ENCODE measurements at regions not wholly inside any gene's neighbourhood (a gene's known extent, or its start where the extent isn't known, plus 50 kb on each side); places are given as distances from the start of the nearest gene placed in this dataset.

DNA sequence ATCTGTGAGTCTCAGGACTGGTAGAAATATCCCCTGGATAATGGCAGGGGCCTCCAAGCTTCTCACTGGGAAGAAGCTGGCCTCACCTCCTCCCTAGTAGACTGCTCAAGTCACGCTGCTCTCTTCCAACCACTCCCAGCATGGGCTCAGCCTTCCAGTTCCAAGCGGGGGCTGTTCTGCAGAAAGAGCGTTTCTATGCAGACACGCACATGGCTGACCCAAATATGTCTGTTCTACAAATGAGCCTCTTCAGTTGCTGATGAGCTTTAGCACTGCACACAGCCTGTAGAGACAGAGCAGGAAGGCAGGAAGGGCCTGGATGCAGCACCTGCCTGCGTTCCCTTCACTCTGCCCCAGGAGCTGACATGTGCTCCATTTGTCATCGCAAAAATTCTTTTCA lies 523.9 kb upstream of the MGMT start:
- Histone ChIP-seq H3K4ac (ENCODE audit: low read depth in 1 of 2, low read length in 2 of 2) (no peak overlapping the region), H2BK120ac (ENCODE audit: low read depth, low read length) (no peak overlapping the region), H3K9ac (ENCODE audit: low read length) (no peak overlapping the region), H2BK12ac (ENCODE audit: low read length in 2 of 2) (no peak overlapping the region), H2BK5ac (ENCODE audit: low read depth, low read length, poor library complexity, severe bottlenecking) (no peak overlapping the region), H3K4me2 (ENCODE audit: low read length, poor library complexity, severe bottlenecking) (no peak overlapping the region), H3K27ac (ENCODE audit: low read length, poor library complexity, severe bottlenecking) (no peak overlapping the region), H2BK15ac (ENCODE audit: low read depth, poor library complexity, severe bottlenecking) (no peak overlapping the region), H3K14ac (ENCODE audit: low read length in 2 of 2) (no peak overlapping the region), H4K91ac (ENCODE audit: low read length) (no peak overlapping the region), H3K23ac (ENCODE audit: low read length in 2 of 2) (no peak overlapping the region), H3K36me3 (ENCODE audit: control insufficient read depth in 1 of 2, insufficient read depth in 2 of 2, low read depth in 1 of 2, low read length in 2 of 2) (no peaks in the 10 kb centered on the region), H3K4me3 (ENCODE audit: insufficient read depth in 1 of 2, low read depth in 1 of 2, low read length in 2 of 2) (no peak overlapping the region), H3K9me3 (ENCODE audit: control insufficient read depth, low read length) (no peaks in the 10 kb centered on the region), H2AK5ac (ENCODE audit: low read length, severe bottlenecking) (no peak overlapping the region), H3K27me3 (ENCODE audit: control insufficient read depth in 1 of 2, insufficient read depth in 1 of 2, low read length in 2 of 2) (no peaks in the 10 kb centered on the region), H4K8ac (ENCODE audit: low read length) (no peak overlapping the region), H3K18ac (ENCODE audit: low read depth in 1 of 2, low read length in 2 of 2) (no peak overlapping the region), H3K4me1 (ENCODE audit: control insufficient read depth, insufficient read depth, low read depth, low read length) (no peaks in the 10 kb centered on the region), H3K79me1 (replicated peaks; ENCODE audit: low read length, poor library complexity, severe bottlenecking) (no peaks in the 10 kb centered on the region), H2AFZ (ENCODE audit: low read depth, low read length) (no peak overlapping the region)
- no peak for DNase-seq
- 89% methylated on average over 6 of the region's 6 CpGs for WGBS

DNA sequence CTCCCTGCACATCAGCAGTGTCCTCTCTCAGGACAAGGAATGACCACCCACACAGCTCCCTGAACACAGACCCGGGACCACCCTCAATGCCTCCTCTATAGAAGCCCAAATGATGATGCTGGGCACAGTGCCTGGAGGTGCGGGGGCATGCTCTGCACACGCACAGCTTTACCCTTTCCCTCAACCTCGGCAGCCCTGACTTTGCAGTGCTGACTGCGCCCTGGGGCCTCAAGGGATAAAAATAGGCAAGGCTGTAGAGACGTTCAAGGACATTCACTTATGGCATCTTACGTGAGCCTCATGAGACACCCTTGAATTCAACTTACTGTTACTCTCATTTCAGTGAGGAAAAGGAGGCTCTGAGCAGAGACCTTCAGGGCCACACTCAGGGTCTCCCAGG lies 521.6 kb upstream of the MGMT start:
- Histone ChIP-seq H3K4me1 (ENCODE audit: control insufficient read depth, insufficient read depth, low read depth, low read length) (no peaks in the 10 kb centered on the region), H4K8ac (ENCODE audit: low read length) (no peak overlapping the region), H3K27me3 (ENCODE audit: control insufficient read depth in 1 of 2, insufficient read depth in 1 of 2, low read length in 2 of 2) (no peaks in the 10 kb centered on the region), H3K4me3 (ENCODE audit: insufficient read depth in 1 of 2, low read depth in 1 of 2, low read length in 2 of 2) (no peak overlapping the region), H3K9ac (ENCODE audit: low read length) (no peak overlapping the region), H2BK15ac (ENCODE audit: low read depth, poor library complexity, severe bottlenecking) (no peak overlapping the region), H2AK5ac (ENCODE audit: low read length, severe bottlenecking) (no peak overlapping the region), H3K23ac (ENCODE audit: low read length in 2 of 2) (no peak overlapping the region), H4K91ac (ENCODE audit: low read length) (no peak overlapping the region), H2AFZ (ENCODE audit: low read depth, low read length) (no peak overlapping the region), H3K4me2 (ENCODE audit: low read length, poor library complexity, severe bottlenecking) (no peak overlapping the region), H3K18ac (ENCODE audit: low read depth in 1 of 2, low read length in 2 of 2) (no peak overlapping the region), H3K14ac (ENCODE audit: low read length in 2 of 2) (no peak overlapping the region), H2BK120ac (ENCODE audit: low read depth, low read length) (no peak overlapping the region), H3K36me3 (ENCODE audit: control insufficient read depth in 1 of 2, insufficient read depth in 2 of 2, low read depth in 1 of 2, low read length in 2 of 2) (no peaks in the 10 kb centered on the region), H3K4ac (ENCODE audit: low read depth in 1 of 2, low read length in 2 of 2) (no peak overlapping the region), H3K9me3 (ENCODE audit: control insufficient read depth, low read length) (no peaks in the 10 kb centered on the region), H3K27ac (ENCODE audit: low read length, poor library complexity, severe bottlenecking) (no peak overlapping the region), H2BK5ac (ENCODE audit: low read depth, low read length, poor library complexity, severe bottlenecking) (no peak overlapping the region), H2BK12ac (ENCODE audit: low read length in 2 of 2) (no peak overlapping the region), H3K79me1 (replicated peaks; ENCODE audit: low read length, poor library complexity, severe bottlenecking) (no peaks in the 10 kb centered on the region)
- 85% methylated on average over 7 of the region's 7 CpGs for WGBS
- no peak for DNase-seq

DNA sequence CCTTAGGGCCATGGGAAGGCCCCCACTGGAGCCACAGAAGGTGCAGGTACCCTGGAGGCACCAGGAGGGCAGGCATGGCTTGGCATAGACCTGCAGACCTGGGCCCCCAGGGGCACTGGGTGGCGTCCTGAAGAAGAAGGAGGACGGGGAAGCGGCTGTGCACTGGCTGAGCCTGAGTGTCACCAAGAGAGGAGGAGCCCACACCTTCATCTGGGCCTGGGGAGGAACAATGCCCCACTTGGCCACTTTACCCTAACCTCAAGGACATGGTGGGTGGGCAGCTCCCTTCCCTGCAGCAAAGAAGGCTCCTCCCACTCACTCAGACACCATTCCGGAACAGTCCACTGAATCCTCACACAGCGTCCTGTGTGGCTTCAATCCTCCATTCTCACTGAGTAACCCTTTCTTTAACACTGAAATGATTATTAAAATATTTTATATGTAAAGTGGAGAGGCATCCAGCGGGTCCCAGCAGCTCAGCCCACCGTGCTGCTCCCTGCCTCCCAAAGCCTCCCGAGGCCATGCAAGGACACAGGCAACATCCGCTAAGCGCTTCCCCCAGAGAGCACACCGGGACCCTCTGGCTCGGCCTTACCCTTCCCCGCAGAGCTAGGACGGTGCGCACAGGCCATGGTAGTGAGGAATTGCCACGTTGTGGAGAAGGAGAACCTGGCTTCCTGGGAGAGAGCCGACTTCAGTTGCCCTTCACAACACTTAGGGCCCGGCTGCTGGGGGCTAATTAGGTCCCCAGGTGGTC lies 516.7 kb upstream of the MGMT start:
- Histone ChIP-seq H3K27ac (ENCODE audit: low read length, poor library complexity, severe bottlenecking) (no peak overlapping the region), H3K14ac (ENCODE audit: low read length in 2 of 2) (no peak overlapping the region), H4K91ac (ENCODE audit: low read length) (no peak overlapping the region), H3K4me3 (ENCODE audit: insufficient read depth in 1 of 2, low read depth in 1 of 2, low read length in 2 of 2) (no peak overlapping the region), H3K27me3 (ENCODE audit: control insufficient read depth in 1 of 2, insufficient read depth in 1 of 2, low read length in 2 of 2) (no peaks in the 10 kb centered on the region), H3K4me1 (ENCODE audit: control insufficient read depth, insufficient read depth, low read depth, low read length) (no peaks in the 10 kb centered on the region), H3K9me3 (ENCODE audit: control insufficient read depth, low read length) (no peaks in the 10 kb centered on the region), H2BK15ac (ENCODE audit: low read depth, poor library complexity, severe bottlenecking) (no peak overlapping the region), H3K9ac (ENCODE audit: low read length) (no peak overlapping the region), H3K18ac (ENCODE audit: low read depth in 1 of 2, low read length in 2 of 2) (no peak overlapping the region), H2AFZ (ENCODE audit: low read depth, low read length) (no peak overlapping the region), H3K4ac (ENCODE audit: low read depth in 1 of 2, low read length in 2 of 2) (no peak overlapping the region), H2BK120ac (ENCODE audit: low read depth, low read length) (no peak overlapping the region), H3K23ac (ENCODE audit: low read length in 2 of 2) (no peak overlapping the region), H2BK5ac (ENCODE audit: low read depth, low read length, poor library complexity, severe bottlenecking) (no peak overlapping the region), H2AK5ac (ENCODE audit: low read length, severe bottlenecking) (no peak overlapping the region), H4K8ac (ENCODE audit: low read length) (no peak overlapping the region), H2BK12ac (ENCODE audit: low read length in 2 of 2) (no peak overlapping the region), H3K79me1 (replicated peaks; ENCODE audit: low read length, poor library complexity, severe bottlenecking) (no peaks in the 10 kb centered on the region), H3K4me2 (ENCODE audit: low read length, poor library complexity, severe bottlenecking) (no peak overlapping the region), H3K36me3 (ENCODE audit: control insufficient read depth in 1 of 2, insufficient read depth in 2 of 2, low read depth in 1 of 2, low read length in 2 of 2) (no peaks in the 10 kb centered on the region)
- DNase-seq = no peak
- 89% methylated on average over 16 of the region's 18 CpGs for WGBS

DNA sequence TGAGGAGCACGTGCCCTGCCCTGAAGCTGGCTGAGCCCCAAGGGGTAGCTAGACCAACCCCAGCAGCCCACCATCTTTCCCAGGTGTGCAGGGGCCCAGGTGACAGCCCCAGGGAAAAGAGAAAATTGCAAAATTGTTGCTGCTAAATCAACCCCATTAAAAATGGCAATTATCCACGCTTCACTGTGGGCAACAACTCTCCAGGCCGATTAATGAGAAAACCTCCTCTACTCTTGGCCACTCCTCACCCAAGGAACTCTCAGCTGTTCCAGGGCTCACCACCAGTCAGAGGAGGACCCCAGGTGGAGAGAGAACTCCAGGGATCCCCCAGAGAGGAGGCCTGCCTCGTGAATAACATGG lies 516.1 kb upstream of the MGMT start:
- DNase-seq = no peak
- H3K23ac ChIP-seq (ENCODE audit: low read length in 2 of 2) = no peak overlapping the region
- H3K79me1 ChIP-seq (replicated peaks; ENCODE audit: low read length, poor library complexity, severe bottlenecking) = no peaks in the 10 kb centered on the region
- H3K9me3 ChIP-seq (ENCODE audit: control insufficient read depth, low read length) = no peaks in the 10 kb centered on the region
- H3K27ac ChIP-seq (ENCODE audit: low read length, poor library complexity, severe bottlenecking) = no peak overlapping the region
- no peak overlapping the region for H2AFZ ChIP-seq (ENCODE audit: low read depth, low read length)
- H4K91ac ChIP-seq (ENCODE audit: low read length) = no peak overlapping the region
- H2AK5ac ChIP-seq (ENCODE audit: low read length, severe bottlenecking) = no peak overlapping the region
- H3K4me3 ChIP-seq (ENCODE audit: insufficient read depth in 1 of 2, low read depth in 1 of 2, low read length in 2 of 2) = no peak overlapping the region
- H3K18ac ChIP-seq (ENCODE audit: low read depth in 1 of 2, low read length in 2 of 2) = no peak overlapping the region
- H3K9ac ChIP-seq (ENCODE audit: low read length) = no peak overlapping the region
- no peak overlapping the region for H3K4me2 ChIP-seq (ENCODE audit: low read length, poor library complexity, severe bottlenecking)
- no peak overlapping the region for H2BK5ac ChIP-seq (ENCODE audit: low read depth, low read length, poor library complexity, severe bottlenecking)
- no peak overlapping the region for H3K14ac ChIP-seq (ENCODE audit: low read length in 2 of 2)
- H2BK12ac ChIP-seq (ENCODE audit: low read length in 2 of 2) = no peak overlapping the region
- no peak overlapping the region for H2BK15ac ChIP-seq (ENCODE audit: low read depth, poor library complexity, severe bottlenecking)
- H3K4ac ChIP-seq (ENCODE audit: low read depth in 1 of 2, low read length in 2 of 2) = no peak overlapping the region
- H4K8ac ChIP-seq (ENCODE audit: low read length) = no peak overlapping the region
- H3K4me1 ChIP-seq (ENCODE audit: control insufficient read depth, insufficient read depth, low read depth, low read length) = no peaks in the 10 kb centered on the region
- H2BK120ac ChIP-seq (ENCODE audit: low read depth, low read length) = no peak overlapping the region
- no peaks in the 10 kb centered on the region for H3K36me3 ChIP-seq (ENCODE audit: control insufficient read depth in 1 of 2, insufficient read depth in 2 of 2, low read depth in 1 of 2, low read length in 2 of 2)
- H3K27me3 ChIP-seq (ENCODE audit: control insufficient read depth in 1 of 2, insufficient read depth in 1 of 2, low read length in 2 of 2) = no peaks in the 10 kb centered on the region
- WGBS = 70% methylated on average over 4 of the region's 4 CpGs

Measured in mesenchymal stem cell (in vitro differentiated cells and primary cell).